ENCODE measurements at regions not wholly inside any gene's neighbourhood (a gene's known extent, or its start where the extent isn't known, plus 50 kb on each side); places are given as distances from the start of the nearest gene placed in this dataset.

DNA sequence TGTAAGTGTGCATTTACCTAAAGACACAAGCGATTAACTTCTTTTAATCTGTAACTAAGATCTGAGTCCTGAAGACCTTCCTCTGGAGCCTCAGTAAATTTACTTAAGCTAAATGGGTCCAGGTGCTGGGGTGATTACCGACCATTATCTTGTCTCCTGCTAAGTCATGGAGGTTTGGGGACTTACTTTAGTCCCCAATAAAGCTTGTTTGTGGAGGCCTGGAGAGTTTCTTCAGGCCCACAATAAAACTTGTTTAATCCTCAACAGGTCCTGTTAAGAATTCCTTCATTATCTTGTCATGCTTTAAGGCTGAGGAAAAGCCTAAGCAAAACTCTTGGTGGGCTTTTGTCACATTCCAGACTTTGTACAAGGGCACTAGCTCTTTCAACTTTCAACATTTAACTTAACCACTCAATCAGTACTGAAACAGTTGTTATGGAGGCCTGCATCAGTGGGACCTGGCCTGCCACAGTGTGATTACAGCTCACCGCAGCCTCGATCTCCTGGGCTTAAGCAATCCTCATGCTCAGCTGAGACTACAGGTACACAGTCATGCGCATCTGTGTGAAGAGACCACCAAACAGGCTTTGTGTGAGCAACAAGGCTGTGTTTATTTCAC, 84.0 kb downstream of the FMO4 start:
- Mint-ChIP-seq H3K9me3 (ENCODE audit: insufficient read depth) (no peaks in the 10 kb centered on the region), H3K4me3 (no peak overlapping the region), H3K4me1 (no peaks in the 10 kb centered on the region), H3K27me3 (peaks cover 29% of the 10 kb centered on the region), H3K27ac (no peak overlapping the region)
- 92% methylated on average over 3 of the region's 5 CpGs for WGBS (ENCODE audit: insufficient coverage)
- TF ChIP-seq EZH2 (IDR thresholded peaks at IDR 0.05; ENCODE audit: borderline replicate concordance, insufficient read depth, low read depth, low read length, poor library complexity, severe bottlenecking) = no peak
- TF ChIP-seq, protein P1, sequence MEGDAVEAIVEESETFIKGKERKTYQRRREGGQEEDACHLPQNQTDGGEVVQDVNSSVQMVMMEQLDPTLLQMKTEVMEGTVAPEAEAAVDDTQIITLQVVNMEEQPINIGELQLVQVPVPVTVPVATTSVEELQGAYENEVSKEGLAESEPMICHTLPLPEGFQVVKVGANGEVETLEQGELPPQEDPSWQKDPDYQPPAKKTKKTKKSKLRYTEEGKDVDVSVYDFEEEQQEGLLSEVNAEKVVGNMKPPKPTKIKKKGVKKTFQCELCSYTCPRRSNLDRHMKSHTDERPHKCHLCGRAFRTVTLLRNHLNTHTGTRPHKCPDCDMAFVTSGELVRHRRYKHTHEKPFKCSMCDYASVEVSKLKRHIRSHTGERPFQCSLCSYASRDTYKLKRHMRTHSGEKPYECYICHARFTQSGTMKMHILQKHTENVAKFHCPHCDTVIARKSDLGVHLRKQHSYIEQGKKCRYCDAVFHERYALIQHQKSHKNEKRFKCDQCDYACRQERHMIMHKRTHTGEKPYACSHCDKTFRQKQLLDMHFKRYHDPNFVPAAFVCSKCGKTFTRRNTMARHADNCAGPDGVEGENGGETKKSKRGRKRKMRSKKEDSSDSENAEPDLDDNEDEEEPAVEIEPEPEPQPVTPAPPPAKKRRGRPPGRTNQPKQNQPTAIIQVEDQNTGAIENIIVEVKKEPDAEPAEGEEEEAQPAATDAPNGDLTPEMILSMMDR (IDR thresholded peaks at IDR 0.05) = no peak
- Histone ChIP-seq H4K20me1 (ENCODE audit: control insufficient read depth, insufficient read depth, low read length, poor library complexity, severe bottlenecking) (no peaks in the 10 kb centered on the region), H3K79me2 (ENCODE audit: control insufficient read depth, insufficient read depth, low read length) (no peaks in the 10 kb centered on the region), H3K4me3 (ENCODE audit: control extremely low read depth in 1 of 5, extremely low read depth in 1 of 5, insufficient read depth in 1 of 5, low read depth in 2 of 5, low read length in 4 of 5) (no peak overlapping the region), H3K9me3 (ENCODE audit: control extremely low read depth in 1 of 3, control insufficient read depth in 2 of 3, insufficient read depth in 1 of 3, low read length in 2 of 3) (no peaks in the 10 kb centered on the region), H3K9ac (ENCODE audit: low read length) (no peak overlapping the region), H2AFZ (ENCODE audit: insufficient read depth, low read depth, low read length, poor library complexity, severe bottlenecking) (no peak overlapping the region), H3K4me1 (ENCODE audit: control insufficient read depth in 2 of 2, insufficient read depth in 2 of 2, low read length in 2 of 2) (no peaks in the 10 kb centered on the region), H3K27ac (ENCODE audit: low read length in 2 of 2) (no peak overlapping the region), H3K4me2 (replicated peaks; ENCODE audit: low read depth, low read length, poor library complexity, severe bottlenecking) (no peak overlapping the region), H3K36me3 (replicated peaks in 1 of 2; ENCODE audit: control extremely low read depth in 1 of 2, control insufficient read depth in 1 of 2, extremely low read depth in 1 of 2, insufficient read depth in 2 of 2, low read length in 1 of 2) (no peaks in the 10 kb centered on the region), H3K27me3 (replicated peaks in 1 of 4; ENCODE audit: control extremely low read depth in 1 of 4, control insufficient read depth in 3 of 4, insufficient read depth in 4 of 4, low read length in 3 of 4) (no peaks in the 10 kb centered on the region)
- intact Hi-C loops (cut with micrococcal nuclease) = no loop called here
- CTCF ChIA-PET = no interaction called here
- ATAC-seq (ENCODE audit: low read depth) (no peak), DNase-seq (no peak)
- POLR2A ChIA-PET = no interaction called here

DNA sequence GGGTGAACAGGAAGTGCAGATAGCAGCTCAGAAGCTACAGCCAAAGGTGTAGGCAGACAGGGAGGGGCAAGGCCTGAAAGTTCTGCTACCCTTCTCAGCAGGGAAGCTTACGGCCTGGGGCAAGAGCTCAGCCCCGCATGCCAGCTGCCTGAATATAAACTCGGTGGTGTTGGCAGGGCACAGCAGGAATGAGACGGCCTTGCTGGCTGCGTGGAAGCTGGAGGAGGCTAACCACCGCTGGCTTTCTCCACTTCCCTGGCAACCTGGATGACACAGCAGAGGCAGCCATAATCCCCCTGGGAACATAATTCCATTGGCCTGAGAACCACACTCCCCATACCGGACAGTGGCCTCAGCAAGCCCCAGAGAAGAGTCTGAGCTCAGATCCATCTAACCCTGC, 81.9 kb upstream of the PRRC2C start:
- H3K79me2 ChIP-seq (ENCODE audit: control insufficient read depth, insufficient read depth, low read length) = no peaks in the 10 kb centered on the region
- DNase-seq (no peak), ATAC-seq (ENCODE audit: low read depth) (no peak)
- no peak overlapping the region for H3K4me3 ChIP-seq (ENCODE audit: control extremely low read depth in 1 of 5, extremely low read depth in 1 of 5, insufficient read depth in 1 of 5, low read depth in 2 of 5, low read length in 4 of 5)
- no peaks in the 10 kb centered on the region for H3K36me3 ChIP-seq (replicated peaks in 1 of 2; ENCODE audit: control extremely low read depth in 1 of 2, control insufficient read depth in 1 of 2, extremely low read depth in 1 of 2, insufficient read depth in 2 of 2, low read length in 1 of 2)
- H3K9ac ChIP-seq (ENCODE audit: low read length) = no peak overlapping the region
- peaks cover 0 to 12% (median 0%) of the 10 kb centered on the region in 3 donors for H3K9me3 ChIP-seq (ENCODE audit: control extremely low read depth in 1 of 3, control insufficient read depth in 2 of 3, insufficient read depth in 1 of 3, low read length in 2 of 3)
- no peak overlapping the region for H3K27ac ChIP-seq (ENCODE audit: low read length in 2 of 2)
- H3K4me3 Mint-ChIP-seq = no peak overlapping the region
- no peaks in the 10 kb centered on the region for H3K4me1 Mint-ChIP-seq
- H3K27me3 Mint-ChIP-seq = peaks cover 18% of the 10 kb centered on the region
- 84% methylated on average over 7 of the region's 7 CpGs for WGBS (ENCODE audit: insufficient coverage)
- peaks cover 9% of the 10 kb centered on the region for H3K9me3 Mint-ChIP-seq (ENCODE audit: insufficient read depth)
- H3K27me3 ChIP-seq (replicated peaks in 1 of 4; ENCODE audit: control extremely low read depth in 1 of 4, control insufficient read depth in 3 of 4, insufficient read depth in 4 of 4, low read length in 3 of 4) = no peaks in the 10 kb centered on the region
- TF ChIP-seq, protein P1 (IDR thresholded peaks at IDR 0.05) = no peak
- no peak for TF ChIP-seq EZH2 (IDR thresholded peaks at IDR 0.05; ENCODE audit: borderline replicate concordance, insufficient read depth, low read depth, low read length, poor library complexity, severe bottlenecking)
- no peaks in the 10 kb centered on the region for H4K20me1 ChIP-seq (ENCODE audit: control insufficient read depth, insufficient read depth, low read length, poor library complexity, severe bottlenecking)
- ChIA-PET POLR2A (no interaction called here), CTCF (interaction anchor here (0.6 kb wide), 1 partner anchor 249 kb away, joined by 3 read pairs; no protein-coding TSS in a partner anchor)
- no peaks in the 10 kb centered on the region for H3K4me1 ChIP-seq (ENCODE audit: control insufficient read depth in 2 of 2, insufficient read depth in 2 of 2, low read length in 2 of 2)
- intact Hi-C loops (cut with micrococcal nuclease) = no loop called here
- H3K4me2 ChIP-seq (replicated peaks; ENCODE audit: low read depth, low read length, poor library complexity, severe bottlenecking) = no peak overlapping the region
- no peak overlapping the region for H3K27ac Mint-ChIP-seq
- no peak overlapping the region for H2AFZ ChIP-seq (ENCODE audit: insufficient read depth, low read depth, low read length, poor library complexity, severe bottlenecking)
